ENCODE measurements at regions not wholly inside any gene's neighbourhood (a gene's known extent, or its start where the extent isn't known, plus 50 kb on each side); places are given as distances from the start of the nearest gene placed in this dataset.

DNA sequence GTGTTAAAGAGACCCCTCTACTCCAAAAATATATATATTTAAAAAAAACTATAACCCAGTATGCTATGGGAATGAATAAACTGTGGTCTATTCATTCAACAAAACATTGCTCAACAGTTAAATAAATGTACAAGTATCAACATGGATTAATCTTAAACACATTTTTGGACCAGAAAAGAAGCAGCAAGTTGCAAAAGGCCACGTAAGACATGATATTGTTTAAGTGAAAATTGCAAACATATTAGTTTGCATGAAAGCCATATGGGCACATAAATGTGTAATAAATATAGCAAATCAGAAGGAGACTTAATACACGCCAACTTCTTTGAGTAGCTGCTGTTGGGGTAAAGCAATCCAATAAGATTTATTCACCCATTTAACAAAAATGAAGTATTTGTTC, 321.5 kb downstream of the FBXO15 start:
- H3K4me3 ChIP-seq (ENCODE audit: low read depth in 1 of 2, low read length in 2 of 2) = no peak overlapping the region
- no peaks in the 10 kb centered on the region for H3K36me3 ChIP-seq (ENCODE audit: control insufficient read depth in 1 of 2, insufficient read depth in 2 of 2, low read length in 2 of 2)
- H3K9me3 ChIP-seq (ENCODE audit: control insufficient read depth in 1 of 2, low read length in 2 of 2) = no peaks in the 10 kb centered on the region
- H3K27ac ChIP-seq (ENCODE audit: low read length) = no peak overlapping the region
- no peaks in the 10 kb centered on the region for H3K4me1 ChIP-seq (ENCODE audit: control insufficient read depth in 1 of 2, insufficient read depth in 2 of 2, low read length in 2 of 2)
- no peaks in the 10 kb centered on the region for H3K27me3 ChIP-seq (ENCODE audit: low read depth, low read length)

DNA sequence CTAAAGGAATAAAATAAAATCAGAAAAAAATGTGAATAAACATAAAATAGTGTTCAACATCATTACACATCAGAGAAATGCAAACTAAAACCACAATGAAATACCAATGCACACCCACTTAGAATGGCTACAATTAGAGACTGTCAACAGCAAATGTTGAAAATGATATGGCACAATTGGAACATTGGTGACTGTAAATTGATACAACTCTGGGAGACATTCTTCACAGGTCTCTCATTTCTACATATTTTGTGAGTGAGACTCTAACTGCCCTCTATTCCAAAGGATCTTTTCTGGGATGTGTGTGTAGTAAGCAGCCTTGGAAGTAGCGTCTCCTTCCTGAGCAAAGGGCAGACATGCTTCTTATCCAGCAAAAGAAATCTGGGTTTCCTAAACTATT, 323.0 kb downstream of the FBXO15 start:
- no peak overlapping the region for H3K27ac ChIP-seq (ENCODE audit: low read length)
- no peaks in the 10 kb centered on the region for H3K9me3 ChIP-seq (ENCODE audit: control insufficient read depth in 1 of 2, low read length in 2 of 2)
- H3K4me1 ChIP-seq (ENCODE audit: control insufficient read depth in 1 of 2, insufficient read depth in 2 of 2, low read length in 2 of 2) = no peaks in the 10 kb centered on the region
- H3K27me3 ChIP-seq (ENCODE audit: low read depth, low read length) = no peaks in the 10 kb centered on the region
- H3K4me3 ChIP-seq (ENCODE audit: low read depth in 1 of 2, low read length in 2 of 2) = no peak overlapping the region
- no peaks in the 10 kb centered on the region for H3K36me3 ChIP-seq (ENCODE audit: control insufficient read depth in 1 of 2, insufficient read depth in 2 of 2, low read length in 2 of 2)

DNA sequence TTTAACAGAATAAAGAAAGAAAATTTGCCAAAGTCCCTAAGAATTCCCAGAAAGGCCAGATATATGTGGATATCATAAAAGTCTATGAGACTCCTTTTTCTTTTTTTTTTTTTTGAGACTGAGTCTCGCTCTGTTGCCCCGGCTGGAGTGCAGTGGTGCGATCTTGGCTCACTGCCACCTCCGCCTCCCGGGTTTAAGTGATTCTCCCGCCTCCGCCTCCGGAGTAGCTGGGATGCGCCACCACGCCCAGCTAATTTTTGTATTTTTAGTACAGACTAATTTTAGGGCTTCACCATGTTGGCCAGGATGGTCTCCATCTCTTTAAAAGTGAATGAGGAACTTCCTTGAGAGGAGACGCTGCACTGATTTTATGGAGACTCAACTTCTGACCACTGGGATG, 335.2 kb downstream of the FBXO15 start:
- H3K4me1 ChIP-seq (ENCODE audit: control insufficient read depth in 1 of 2, insufficient read depth in 2 of 2, low read length in 2 of 2) = no peaks in the 10 kb centered on the region
- no peak overlapping the region for H3K27ac ChIP-seq (ENCODE audit: low read length)
- H3K36me3 ChIP-seq (ENCODE audit: control insufficient read depth in 1 of 2, insufficient read depth in 2 of 2, low read length in 2 of 2) = no peaks in the 10 kb centered on the region
- no peak overlapping the region for H3K4me3 ChIP-seq (ENCODE audit: low read depth in 1 of 2, low read length in 2 of 2)
- no peaks in the 10 kb centered on the region for H3K27me3 ChIP-seq (ENCODE audit: low read depth, low read length)
- H3K9me3 ChIP-seq (ENCODE audit: control insufficient read depth in 1 of 2, low read length in 2 of 2) = no peaks in the 10 kb centered on the region

DNA sequence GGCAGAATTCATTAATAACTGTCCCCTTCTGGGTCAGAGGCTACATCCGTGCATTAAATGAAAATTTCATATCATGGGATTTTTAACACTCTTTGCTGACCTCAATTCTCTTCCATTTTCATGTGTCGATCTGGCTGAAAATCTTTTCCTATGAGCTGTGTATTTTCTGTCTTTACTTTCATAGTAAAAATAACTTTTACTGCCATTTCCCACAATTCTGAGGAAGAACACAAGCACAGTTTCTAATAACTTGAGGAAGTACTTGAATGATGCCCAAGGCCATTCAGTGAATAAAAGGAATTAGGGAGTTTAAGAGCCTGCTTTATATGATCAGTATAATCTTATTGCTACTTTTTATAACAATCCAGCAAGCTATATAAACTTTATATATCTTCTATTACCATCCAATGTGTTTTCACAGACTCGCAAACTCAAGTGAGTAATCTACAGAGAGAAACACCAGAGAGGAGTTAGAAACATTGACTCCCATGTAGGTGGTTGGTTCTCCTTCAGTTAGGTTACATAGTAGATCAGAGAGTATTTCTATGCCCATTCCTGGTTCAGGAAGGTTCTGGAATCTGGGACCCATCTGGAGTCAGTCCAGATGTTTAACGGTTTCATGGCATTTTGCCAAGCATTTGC, 340.0 kb downstream of the FBXO15 start:
- H3K27ac ChIP-seq (ENCODE audit: low read length) = no peak overlapping the region
- no peaks in the 10 kb centered on the region for H3K27me3 ChIP-seq (ENCODE audit: low read depth, low read length)
- no peak overlapping the region for H3K4me3 ChIP-seq (ENCODE audit: low read depth in 1 of 2, low read length in 2 of 2)
- H3K36me3 ChIP-seq (ENCODE audit: control insufficient read depth in 1 of 2, insufficient read depth in 2 of 2, low read length in 2 of 2) = no peaks in the 10 kb centered on the region
- H3K9me3 ChIP-seq (ENCODE audit: control insufficient read depth in 1 of 2, low read length in 2 of 2) = no peaks in the 10 kb centered on the region
- no peaks in the 10 kb centered on the region for H3K4me1 ChIP-seq (ENCODE audit: control insufficient read depth in 1 of 2, insufficient read depth in 2 of 2, low read length in 2 of 2)

DNA sequence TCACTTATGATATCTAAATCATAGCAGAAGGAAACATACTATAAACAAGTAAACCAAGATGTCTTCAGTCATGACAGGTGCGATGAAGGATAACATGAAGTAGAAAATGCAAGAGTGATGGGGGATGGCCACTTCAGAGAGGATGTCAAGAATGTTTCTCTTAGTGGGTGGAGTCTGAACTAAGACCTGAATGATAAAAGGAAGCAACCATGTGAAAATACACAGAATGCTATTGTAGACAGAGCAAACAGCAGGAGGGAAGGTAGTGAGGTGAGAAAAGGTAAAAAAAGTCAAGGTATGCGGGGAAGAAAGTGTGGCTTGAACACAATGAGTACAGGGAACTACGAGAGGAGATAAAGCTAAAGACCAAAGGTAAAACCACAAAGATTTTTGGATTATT, 341.6 kb downstream of the FBXO15 start:
- no peaks in the 10 kb centered on the region for H3K27me3 ChIP-seq (ENCODE audit: low read depth, low read length)
- H3K27ac ChIP-seq (ENCODE audit: low read length) = no peak overlapping the region
- H3K36me3 ChIP-seq (ENCODE audit: control insufficient read depth in 1 of 2, insufficient read depth in 2 of 2, low read length in 2 of 2) = no peaks in the 10 kb centered on the region
- H3K4me3 ChIP-seq (ENCODE audit: low read depth in 1 of 2, low read length in 2 of 2) = no peak overlapping the region
- no peaks in the 10 kb centered on the region for H3K9me3 ChIP-seq (ENCODE audit: control insufficient read depth in 1 of 2, low read length in 2 of 2)
- H3K4me1 ChIP-seq (ENCODE audit: control insufficient read depth in 1 of 2, insufficient read depth in 2 of 2, low read length in 2 of 2) = no peaks in the 10 kb centered on the region

DNA sequence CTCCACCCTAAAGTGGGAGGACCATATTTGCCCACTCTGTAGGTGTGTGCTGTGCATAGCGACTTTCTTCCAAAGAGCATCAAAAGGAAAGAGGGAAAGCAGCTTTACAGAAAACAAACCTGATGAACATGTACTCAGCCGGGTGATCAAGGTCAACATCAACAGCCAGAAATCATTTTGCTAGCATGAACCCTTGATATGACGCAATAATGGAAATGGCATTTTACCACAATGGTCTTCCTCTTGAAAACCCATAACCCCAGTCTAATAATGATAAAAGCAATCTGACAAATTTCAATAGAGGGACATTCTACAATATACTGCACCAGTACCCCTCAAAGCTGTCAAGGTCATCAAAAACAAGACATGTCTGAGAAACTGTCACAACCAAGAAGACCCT, 350.2 kb downstream of the FBXO15 start:
- Histone ChIP-seq H3K27me3 (ENCODE audit: low read depth, low read length) (no peaks in the 10 kb centered on the region), H3K4me3 (ENCODE audit: low read depth in 1 of 2, low read length in 2 of 2) (no peak overlapping the region), H3K36me3 (ENCODE audit: control insufficient read depth in 1 of 2, insufficient read depth in 2 of 2, low read length in 2 of 2) (no peaks in the 10 kb centered on the region), H3K9me3 (ENCODE audit: control insufficient read depth in 1 of 2, low read length in 2 of 2) (no peaks in the 10 kb centered on the region), H3K4me1 (ENCODE audit: control insufficient read depth in 1 of 2, insufficient read depth in 2 of 2, low read length in 2 of 2) (no peaks in the 10 kb centered on the region), H3K27ac (ENCODE audit: low read length) (no peak overlapping the region)

DNA sequence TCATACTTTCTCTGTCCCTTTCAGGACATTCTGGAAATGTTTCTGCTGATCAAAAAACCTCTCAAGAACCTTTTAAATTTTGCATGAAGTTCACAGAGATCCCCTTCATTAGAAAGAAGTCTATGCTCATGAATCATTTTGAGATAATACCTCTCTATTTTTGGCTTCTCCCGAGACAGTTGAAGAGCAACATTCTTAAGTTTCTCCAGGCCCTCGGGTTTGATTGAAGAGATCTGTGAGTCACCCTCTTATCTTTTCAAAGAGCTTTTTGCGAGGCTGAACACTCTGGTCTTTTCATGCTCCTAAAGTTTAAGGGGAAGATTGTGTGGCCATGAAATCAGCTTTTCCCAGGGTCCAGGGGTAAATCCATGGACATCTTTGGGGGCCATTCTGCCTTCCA, 354.2 kb downstream of the FBXO15 start:
- H3K4me1 ChIP-seq (ENCODE audit: control insufficient read depth in 1 of 2, insufficient read depth in 2 of 2, low read length in 2 of 2) = no peaks in the 10 kb centered on the region
- H3K4me3 ChIP-seq (ENCODE audit: low read depth in 1 of 2, low read length in 2 of 2) = no peak overlapping the region
- H3K36me3 ChIP-seq (ENCODE audit: control insufficient read depth in 1 of 2, insufficient read depth in 2 of 2, low read length in 2 of 2) = no peaks in the 10 kb centered on the region
- H3K9me3 ChIP-seq (ENCODE audit: control insufficient read depth in 1 of 2, low read length in 2 of 2) = no peaks in the 10 kb centered on the region
- no peak overlapping the region for H3K27ac ChIP-seq (ENCODE audit: low read length)
- no peaks in the 10 kb centered on the region for H3K27me3 ChIP-seq (ENCODE audit: low read depth, low read length)

DNA sequence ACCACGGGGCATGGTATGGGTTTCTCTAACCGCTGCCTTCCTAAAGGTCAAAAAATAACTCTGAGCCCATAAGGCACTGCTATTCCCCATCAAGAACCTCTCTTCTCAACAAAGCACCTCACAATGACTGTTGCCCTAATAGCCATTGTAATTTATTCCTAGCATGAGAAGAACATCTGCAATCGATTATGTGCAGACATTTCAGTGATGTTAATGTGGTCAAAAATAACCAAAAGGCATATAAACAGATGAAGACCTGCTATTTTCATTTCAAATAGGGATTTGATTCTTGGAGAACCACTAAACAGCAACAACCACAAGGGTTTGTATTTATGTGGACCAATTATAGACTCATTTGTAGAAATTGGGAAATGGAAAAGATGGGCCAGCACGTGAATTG, 356.6 kb downstream of the FBXO15 start:
- Histone ChIP-seq H3K27ac (ENCODE audit: low read length) (no peak overlapping the region), H3K9me3 (ENCODE audit: control insufficient read depth in 1 of 2, low read length in 2 of 2) (no peaks in the 10 kb centered on the region), H3K4me1 (ENCODE audit: control insufficient read depth in 1 of 2, insufficient read depth in 2 of 2, low read length in 2 of 2) (no peaks in the 10 kb centered on the region), H3K4me3 (ENCODE audit: low read depth in 1 of 2, low read length in 2 of 2) (no peak overlapping the region), H3K27me3 (ENCODE audit: low read depth, low read length) (no peaks in the 10 kb centered on the region), H3K36me3 (ENCODE audit: control insufficient read depth in 1 of 2, insufficient read depth in 2 of 2, low read length in 2 of 2) (no peaks in the 10 kb centered on the region)

DNA sequence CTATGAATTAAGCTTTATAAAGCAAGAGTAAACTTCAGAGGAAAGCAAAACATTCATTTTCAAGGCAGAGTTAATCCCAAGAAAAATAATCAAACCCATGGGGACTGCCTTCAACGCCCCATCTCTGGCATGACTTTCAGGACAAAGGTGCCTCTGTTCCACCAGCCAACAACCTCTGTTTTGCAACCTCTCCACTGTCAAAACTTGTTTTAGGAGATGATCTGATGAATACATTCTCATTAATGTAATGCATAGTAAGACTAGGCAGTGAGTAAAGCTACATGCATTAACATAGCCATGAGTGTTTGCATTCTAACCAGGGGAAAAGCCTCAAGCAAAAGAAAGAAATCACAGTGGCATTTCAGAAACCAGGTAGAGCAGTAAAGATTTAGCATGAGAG, 357.0 kb downstream of the FBXO15 start:
- no peaks in the 10 kb centered on the region for H3K27me3 ChIP-seq (ENCODE audit: low read depth, low read length)
- no peaks in the 10 kb centered on the region for H3K9me3 ChIP-seq (ENCODE audit: control insufficient read depth in 1 of 2, low read length in 2 of 2)
- no peaks in the 10 kb centered on the region for H3K36me3 ChIP-seq (ENCODE audit: control insufficient read depth in 1 of 2, insufficient read depth in 2 of 2, low read length in 2 of 2)
- H3K4me3 ChIP-seq (ENCODE audit: low read depth in 1 of 2, low read length in 2 of 2) = no peak overlapping the region
- no peak overlapping the region for H3K27ac ChIP-seq (ENCODE audit: low read length)
- no peaks in the 10 kb centered on the region for H3K4me1 ChIP-seq (ENCODE audit: control insufficient read depth in 1 of 2, insufficient read depth in 2 of 2, low read length in 2 of 2)

DNA sequence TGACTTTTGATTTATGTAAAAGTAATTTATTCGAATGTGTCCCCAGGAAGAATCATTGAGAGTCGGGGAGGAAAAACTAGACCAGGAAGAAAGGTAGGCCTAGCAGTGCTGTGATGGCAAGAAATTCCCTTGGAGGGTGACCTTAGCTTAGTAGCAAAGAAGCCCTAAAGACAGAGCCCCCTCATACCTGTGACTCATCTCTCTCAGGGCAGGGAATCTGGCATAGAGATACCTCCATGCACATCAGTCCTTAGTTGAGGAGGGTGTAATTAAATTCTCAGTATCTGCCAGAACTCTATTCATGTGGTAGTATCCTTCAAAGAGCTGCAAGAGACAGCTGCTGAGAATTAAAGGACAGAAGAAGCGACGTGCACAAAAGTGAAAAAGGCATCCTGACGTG, 360.3 kb downstream of the FBXO15 start:
- Histone ChIP-seq H3K4me1 (ENCODE audit: control insufficient read depth in 1 of 2, insufficient read depth in 2 of 2, low read length in 2 of 2) (no peaks in the 10 kb centered on the region), H3K9me3 (ENCODE audit: control insufficient read depth in 1 of 2, low read length in 2 of 2) (no peaks in the 10 kb centered on the region), H3K36me3 (ENCODE audit: control insufficient read depth in 1 of 2, insufficient read depth in 2 of 2, low read length in 2 of 2) (no peaks in the 10 kb centered on the region), H3K27ac (ENCODE audit: low read length) (no peak overlapping the region), H3K4me3 (ENCODE audit: low read depth in 1 of 2, low read length in 2 of 2) (no peak overlapping the region), H3K27me3 (ENCODE audit: low read depth, low read length) (no peaks in the 10 kb centered on the region)

DNA sequence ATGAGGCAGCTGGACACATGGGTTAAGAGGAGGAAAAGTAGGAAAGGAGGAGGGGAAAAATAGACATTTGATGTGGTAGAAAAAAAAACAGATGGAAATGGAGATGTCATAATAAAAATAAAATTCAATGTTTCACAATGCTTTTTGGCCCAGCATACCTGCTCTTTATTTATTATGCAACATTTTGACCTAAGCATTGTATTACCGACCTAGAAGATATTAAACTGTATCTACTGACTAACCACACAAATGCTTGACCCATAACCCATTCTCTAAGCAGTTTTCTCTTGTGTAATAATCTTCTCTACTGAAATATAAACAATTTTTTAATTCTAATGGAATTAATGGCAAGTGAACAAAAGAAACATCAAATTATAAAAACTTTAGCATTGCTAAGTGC, 362.3 kb downstream of the FBXO15 start:
- Histone ChIP-seq H3K9me3 (ENCODE audit: control insufficient read depth in 1 of 2, low read length in 2 of 2) (no peaks in the 10 kb centered on the region), H3K4me3 (ENCODE audit: low read depth in 1 of 2, low read length in 2 of 2) (no peak overlapping the region), H3K4me1 (ENCODE audit: control insufficient read depth in 1 of 2, insufficient read depth in 2 of 2, low read length in 2 of 2) (no peaks in the 10 kb centered on the region), H3K27me3 (ENCODE audit: low read depth, low read length) (no peaks in the 10 kb centered on the region), H3K36me3 (ENCODE audit: control insufficient read depth in 1 of 2, insufficient read depth in 2 of 2, low read length in 2 of 2) (no peaks in the 10 kb centered on the region), H3K27ac (ENCODE audit: low read length) (no peak overlapping the region)

DNA sequence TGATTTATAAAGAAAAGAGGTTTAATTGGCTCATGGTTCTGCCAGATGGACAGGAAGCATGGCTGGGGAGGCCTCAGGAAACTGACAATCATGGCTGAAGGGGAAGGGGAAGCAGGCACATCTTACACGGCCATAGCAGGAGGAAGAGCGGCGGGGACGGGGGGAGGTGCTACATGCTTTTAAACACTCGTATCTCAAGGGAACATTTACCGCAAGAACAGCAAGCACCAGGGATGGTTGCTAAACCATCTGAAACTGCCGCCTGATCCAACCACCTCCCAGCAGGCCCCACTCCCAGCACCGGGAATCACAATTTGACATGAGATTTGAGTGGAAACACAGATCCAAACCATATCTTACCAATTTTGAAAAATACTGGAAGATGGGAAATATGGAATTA, 362.8 kb downstream of the FBXO15 start:
- Histone ChIP-seq H3K27ac (ENCODE audit: low read length) (no peak overlapping the region), H3K36me3 (ENCODE audit: control insufficient read depth in 1 of 2, insufficient read depth in 2 of 2, low read length in 2 of 2) (no peaks in the 10 kb centered on the region)

More for the DNA sequence above, 362.8 kb downstream of the FBXO15 start:
- Histone ChIP-seq H3K27me3 (ENCODE audit: low read depth, low read length) (no peaks in the 10 kb centered on the region), H3K4me3 (ENCODE audit: low read depth in 1 of 2, low read length in 2 of 2) (no peak overlapping the region), H3K9me3 (ENCODE audit: control insufficient read depth in 1 of 2, low read length in 2 of 2) (no peaks in the 10 kb centered on the region), H3K4me1 (ENCODE audit: control insufficient read depth in 1 of 2, insufficient read depth in 2 of 2, low read length in 2 of 2) (no peaks in the 10 kb centered on the region)
